HG02759 (cell line): ENCODE measurements at regions not wholly inside any gene's neighbourhood (a gene's known extent, or its start where the extent isn't known, plus 50 kb on each side); places are given as distances from the start of the nearest gene placed in this dataset.
"Not testable (repeated sequence)": the region's sequence is repeated elsewhere in the genome, so short reads cannot be mapped to it uniquely, and the experiment has no call there.

Experiments
- ATAC-seq: cut with Tn5 transposase; IDR thresholded peaks from one replicate; pipeline ENCODE4 v1.9.1; 2021; ENCODE audit warnings: mild to moderate bottlenecking, moderate library complexity; ENCODE audit not compliant: unreplicated experiment

GRCh38 chr13:61495648-61496047 lies 80.0 kb upstream of the PCDH20 start:
- ATAC-seq = no peak

- ATAC-seq = not testable (repeated sequence)
Observed at GRCh38 chr13:61493556-61493955, 77.9 kb upstream of the PCDH20 start.

- no peak for ATAC-seq
Observed at GRCh38 chr13:61486496-61486895, 70.8 kb upstream of the PCDH20 start.

- no peak for ATAC-seq
Observed at GRCh38 chr13:61485128-61485765, 69.6 kb upstream of the PCDH20 start.

GRCh38 chr13:61477619-61478018 lies 62.0 kb upstream of the PCDH20 start:
- no peak for ATAC-seq

- no peak for ATAC-seq
Observed at GRCh38 chr13:61470786-61471185, 55.1 kb upstream of the PCDH20 start.

GRCh38 chr13:61466280-61466679 lies 50.6 kb upstream of the PCDH20 start:
- ATAC-seq = no peak
